ENCODE measurements at regions not wholly inside any gene's neighbourhood (a gene's known extent, or its start where the extent isn't known, plus 50 kb on each side); places are given as distances from the start of the nearest gene placed in this dataset.

DNA sequence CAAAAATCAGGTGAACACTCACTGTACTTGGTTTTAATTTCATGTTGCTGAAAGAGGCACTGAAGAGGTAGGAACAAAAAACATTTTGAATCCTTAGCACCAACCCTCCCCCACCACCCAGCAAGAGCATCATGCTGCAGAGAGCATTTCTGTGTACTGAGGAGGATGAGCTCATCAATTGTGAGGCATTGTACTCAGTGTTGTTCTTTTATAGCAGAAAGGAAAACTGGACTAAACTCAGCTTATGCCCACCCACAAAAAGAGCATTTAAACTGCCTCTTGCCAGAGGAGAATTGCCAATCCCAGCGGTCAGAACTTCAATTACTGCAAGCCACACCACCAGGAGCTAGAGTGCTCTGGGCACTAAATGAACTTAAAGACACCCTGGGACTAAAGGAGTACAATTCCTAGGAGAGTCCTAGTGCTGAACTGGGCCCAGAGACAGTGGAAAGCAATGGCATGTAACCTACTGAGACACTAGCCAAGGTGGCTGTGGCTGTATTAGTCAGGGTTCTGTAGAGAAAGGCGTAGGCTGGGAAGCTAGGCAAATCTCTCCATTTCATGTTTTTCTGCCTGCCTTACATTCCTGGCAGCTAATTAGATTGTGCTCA lies 280.7 kb upstream of the KLHL4 start:
- intact Hi-C loops (cut with DNase I): no loop called here
- no peak for DNase-seq (ENCODE audit: low spot score)

DNA sequence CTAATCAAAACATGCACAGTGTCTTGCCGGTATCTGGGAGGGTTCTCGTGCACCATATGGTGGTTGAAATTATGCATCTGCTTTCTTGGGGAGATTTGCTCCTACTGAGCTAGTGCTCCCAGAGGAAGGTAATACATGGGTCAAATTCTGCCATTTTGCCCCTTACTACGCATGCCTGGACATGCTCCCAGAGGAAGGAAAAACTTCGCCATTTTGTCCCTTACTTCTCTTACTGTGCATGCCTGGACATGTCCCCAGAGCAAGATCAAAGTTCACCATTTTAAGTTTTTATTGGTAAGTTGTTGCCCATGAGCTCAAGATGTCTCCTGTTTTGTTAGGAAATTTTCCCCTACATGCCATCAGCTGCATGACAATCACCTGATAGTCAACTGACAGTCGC lies 252.1 kb upstream of the KLHL4 start:
- intact Hi-C loops (cut with DNase I): no loop called here
- DNase-seq (ENCODE audit: low spot score): no peak

DNA sequence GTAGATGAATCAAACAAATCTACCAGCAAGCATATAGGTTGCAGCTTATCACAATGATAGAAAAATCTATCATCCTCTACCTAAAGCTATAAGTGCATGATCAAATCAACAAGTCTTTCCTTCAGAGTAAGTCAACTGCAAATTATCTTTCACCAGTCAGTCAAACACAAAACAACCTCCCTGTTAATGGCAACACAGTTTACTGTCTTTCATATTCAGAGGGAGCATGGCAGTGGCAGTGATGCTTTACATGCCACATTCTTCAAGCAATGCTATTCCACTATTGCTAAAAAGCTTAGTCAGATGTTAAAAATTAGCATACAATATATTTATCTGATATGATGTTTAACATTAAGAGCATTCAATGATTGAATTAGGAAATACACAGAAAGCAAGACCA lies 245.1 kb upstream of the KLHL4 start:
- DNase-seq (ENCODE audit: low spot score): no peak
- intact Hi-C loops (cut with DNase I): no loop called here

DNA sequence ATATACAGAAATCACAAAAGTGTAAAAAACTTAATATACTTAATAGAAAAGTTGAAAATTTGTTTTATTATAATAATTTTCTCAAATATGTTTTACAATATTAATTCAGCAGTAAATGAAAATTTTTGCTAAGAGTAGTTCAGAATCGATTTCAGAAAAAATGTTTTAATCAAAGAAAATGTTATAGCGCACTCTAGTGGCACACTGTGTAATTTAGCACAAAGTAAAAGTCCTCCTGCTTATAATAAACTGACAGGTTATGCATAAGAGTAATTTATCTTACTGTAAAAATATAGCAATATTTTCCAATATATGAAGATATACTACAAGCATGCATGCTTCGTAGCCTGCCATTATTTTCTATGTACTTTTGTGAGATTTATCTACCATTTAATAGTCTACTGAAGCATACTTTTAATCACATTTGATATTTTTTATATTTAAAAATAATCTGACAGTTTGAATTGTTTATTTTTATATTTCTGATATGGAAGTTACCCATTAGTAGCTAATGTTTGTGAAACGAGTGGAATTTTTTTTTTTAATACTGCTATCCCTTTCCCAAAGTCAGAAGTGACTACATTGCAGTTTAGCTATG lies 217.9 kb upstream of the KLHL4 start:
- DNase-seq (ENCODE audit: low spot score): no peak

DNA sequence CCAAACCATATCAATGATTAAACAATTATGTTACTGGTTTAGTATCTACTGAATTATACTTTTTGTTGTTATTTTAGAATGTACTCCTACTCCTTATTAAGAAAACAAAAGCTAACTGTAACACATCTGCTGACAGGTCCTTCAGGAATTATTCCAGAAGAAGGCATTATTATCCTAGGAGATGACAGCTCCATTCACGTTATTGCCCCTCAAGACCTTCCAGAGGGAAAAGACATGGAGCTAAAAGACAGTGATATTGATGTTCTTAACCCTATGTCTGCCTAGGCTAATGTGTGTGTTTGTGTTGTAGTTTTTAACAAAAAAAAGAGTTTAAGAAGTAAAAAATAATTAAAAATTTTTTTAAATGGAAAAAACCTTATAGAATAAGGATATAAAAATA lies 206.8 kb upstream of the KLHL4 start:
- intact Hi-C loops (cut with DNase I): no loop called here
- no peak for DNase-seq (ENCODE audit: low spot score)

More for the DNA sequence above, 217.9 kb upstream of the KLHL4 start:
- intact Hi-C loops (cut with DNase I): no loop called here

DNA sequence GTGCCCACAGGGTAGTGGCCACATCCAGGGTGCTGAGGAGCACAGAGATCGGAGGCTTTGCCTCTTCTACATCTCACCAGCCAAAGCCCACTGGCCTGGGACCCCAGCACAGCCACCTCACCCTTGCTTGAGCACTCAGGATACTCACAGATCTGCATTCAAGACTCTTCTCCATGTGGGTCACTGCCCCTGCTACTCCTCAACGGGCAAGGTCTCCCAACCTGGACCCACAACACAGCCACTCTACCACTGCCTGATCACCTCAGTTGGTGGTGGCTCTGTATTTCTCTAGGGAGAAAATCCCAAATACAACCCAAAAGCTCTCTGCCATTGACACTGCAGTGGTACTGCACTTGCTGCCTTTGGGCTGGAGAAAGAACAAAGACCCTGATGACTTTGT lies 190.3 kb upstream of the KLHL4 start:
- intact Hi-C loops (cut with DNase I): no loop called here
- DNase-seq (ENCODE audit: low spot score): no peak

DNA sequence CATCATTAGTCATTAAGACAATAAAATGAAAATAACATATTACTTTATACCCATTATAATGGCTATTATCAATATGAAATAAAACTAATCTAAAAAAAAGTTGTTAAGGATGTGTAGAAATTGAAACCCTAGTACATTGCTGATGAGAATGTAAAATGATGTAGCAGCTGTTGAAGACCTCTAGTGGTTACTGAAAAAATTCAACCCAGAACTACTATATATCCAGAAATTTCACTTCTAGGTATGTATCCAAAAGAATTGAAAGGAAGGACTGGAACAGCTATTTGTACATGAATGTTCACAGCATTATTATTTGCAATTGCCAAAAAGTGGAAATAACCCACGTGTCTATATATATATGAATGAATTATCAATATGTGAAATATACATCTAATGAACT lies 180.3 kb upstream of the KLHL4 start:
- no peak for DNase-seq (ENCODE audit: low spot score)
- intact Hi-C loops (cut with DNase I): loop anchor here (5.0 to 10.0 kb wide), 2 partner anchors 325 to 328 kb away; no protein-coding TSS in a partner anchor

DNA sequence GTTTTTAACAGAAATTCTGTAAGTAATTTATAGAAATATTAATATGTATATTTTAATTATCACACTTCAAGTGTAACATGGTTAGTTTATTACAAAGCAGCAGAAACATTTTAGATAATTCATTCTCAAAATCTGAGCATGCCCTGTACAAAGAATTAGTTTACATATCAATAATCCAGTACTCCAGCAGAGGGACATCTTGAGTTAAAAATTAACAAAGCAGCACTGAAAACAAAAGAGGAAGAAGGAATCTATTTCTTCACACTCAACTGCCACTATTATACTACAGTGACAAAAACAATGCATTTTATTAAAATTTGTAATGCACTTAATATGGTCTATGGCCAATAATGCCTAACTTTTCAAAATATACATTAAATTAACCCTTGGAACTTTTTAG lies 179.1 kb upstream of the KLHL4 start:
- no peak for DNase-seq (ENCODE audit: low spot score)
- intact Hi-C loops (cut with DNase I): loop anchor here (5.0 to 10.0 kb wide), 2 partner anchors 324 to 326 kb away; no protein-coding TSS in a partner anchor

DNA sequence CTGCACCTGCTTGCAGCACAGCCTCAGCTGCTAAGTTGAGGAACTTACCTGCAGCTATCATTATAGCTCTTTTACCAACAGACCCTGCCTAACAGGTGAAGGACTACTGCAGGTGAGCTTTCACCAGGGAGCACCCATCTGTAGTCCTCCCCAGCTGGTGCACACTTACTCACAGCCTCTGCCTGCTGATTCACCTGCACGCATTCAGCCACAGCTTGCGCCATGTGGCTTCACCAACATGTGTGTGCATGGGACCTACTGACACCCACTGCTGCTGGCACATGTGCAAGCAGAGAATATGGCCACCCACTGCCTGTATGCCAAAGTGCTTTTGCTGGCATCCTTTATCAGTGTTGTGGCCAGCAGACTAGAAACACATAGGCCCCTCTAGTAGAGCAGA lies 146.7 kb upstream of the KLHL4 start:
- DNase-seq (ENCODE audit: low spot score): no peak
- intact Hi-C loops (cut with DNase I): no loop called here

DNA sequence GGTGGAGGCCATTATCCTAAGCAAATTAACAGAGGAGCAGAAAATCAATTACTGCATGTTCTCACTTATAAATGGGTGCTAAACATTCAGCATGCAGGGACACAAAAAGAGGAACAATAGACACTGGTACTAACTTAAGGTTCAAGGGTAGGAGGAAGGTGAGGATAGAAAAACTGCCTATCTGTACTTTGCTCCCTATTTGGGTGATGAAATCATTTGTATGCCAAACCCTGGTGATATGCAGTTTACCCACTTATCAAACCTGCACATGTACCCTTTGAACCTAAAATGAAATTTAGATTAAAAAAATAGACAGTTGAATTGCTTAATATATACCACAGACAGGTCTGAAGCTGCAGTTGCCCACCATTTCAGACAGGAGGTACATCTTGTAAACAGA lies 143.3 kb upstream of the KLHL4 start:
- intact Hi-C loops (cut with DNase I): no loop called here
- DNase-seq (ENCODE audit: low spot score): no peak

DNA sequence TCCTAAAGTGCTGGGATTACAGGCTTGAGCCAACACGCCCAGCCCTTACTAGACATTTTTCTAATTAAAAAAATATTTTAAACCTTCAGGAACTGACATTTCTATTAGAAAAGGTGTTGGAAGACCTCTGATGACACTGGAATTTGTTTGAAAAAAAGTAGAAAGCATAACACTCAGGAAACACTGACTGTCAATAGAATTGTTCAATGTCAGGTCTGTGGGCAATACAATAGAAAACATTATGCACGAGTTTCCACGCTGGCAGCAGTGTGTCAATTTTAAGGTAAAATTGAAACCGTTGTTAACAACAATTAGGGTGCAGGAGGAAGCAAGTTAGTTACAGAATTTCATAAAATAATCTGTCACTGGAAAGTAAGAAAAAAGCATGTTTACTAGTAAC lies 140.7 kb upstream of the KLHL4 start:
- intact Hi-C loops (cut with DNase I): no loop called here
- no peak for DNase-seq (ENCODE audit: low spot score)

DNA sequence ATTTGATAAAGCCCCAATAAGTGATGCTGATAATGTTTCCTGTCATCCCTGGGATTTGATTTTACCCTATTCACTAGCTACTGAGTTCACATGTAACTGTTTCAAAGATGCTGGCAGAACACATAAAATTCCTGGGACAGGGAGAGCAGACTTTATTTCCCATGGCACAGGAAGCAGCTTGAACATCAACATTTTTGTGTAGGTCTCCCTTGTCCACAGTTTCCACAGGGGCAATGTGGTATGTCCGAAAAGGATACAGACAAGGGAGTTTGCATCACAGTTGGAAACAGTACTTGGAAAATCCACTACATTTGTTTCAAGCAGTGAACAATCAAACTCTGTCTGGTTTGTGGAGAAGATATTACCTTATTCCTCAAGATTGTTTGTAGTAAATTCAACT lies 129.2 kb upstream of the KLHL4 start:
- no peak for DNase-seq (ENCODE audit: low spot score)
- intact Hi-C loops (cut with DNase I): loop anchor here in 1 of 2 donors (5.0 kb wide), 1 partner anchor 1186 kb away; no protein-coding TSS in a partner anchor

DNA sequence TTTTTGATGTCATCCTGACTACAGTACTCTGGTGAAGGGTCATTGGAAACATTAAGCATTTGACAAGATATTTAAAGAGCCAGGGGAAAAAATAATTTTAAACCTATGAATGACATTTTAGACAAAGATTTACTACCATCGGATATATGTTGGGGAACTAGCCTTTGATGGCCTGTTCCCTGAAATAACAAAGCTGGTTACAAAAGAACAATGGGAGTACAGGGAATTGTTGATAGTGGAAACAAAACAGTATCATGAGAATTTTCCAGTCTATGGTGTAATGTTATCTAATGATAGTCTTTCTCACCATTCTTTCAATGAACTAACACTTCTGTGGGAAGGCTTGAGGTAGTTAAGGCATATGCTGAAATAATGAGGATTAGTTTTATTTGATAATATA lies 125.9 kb upstream of the KLHL4 start:
- DNase-seq (ENCODE audit: low spot score): no peak
- intact Hi-C loops (cut with DNase I): no loop called here

DNA sequence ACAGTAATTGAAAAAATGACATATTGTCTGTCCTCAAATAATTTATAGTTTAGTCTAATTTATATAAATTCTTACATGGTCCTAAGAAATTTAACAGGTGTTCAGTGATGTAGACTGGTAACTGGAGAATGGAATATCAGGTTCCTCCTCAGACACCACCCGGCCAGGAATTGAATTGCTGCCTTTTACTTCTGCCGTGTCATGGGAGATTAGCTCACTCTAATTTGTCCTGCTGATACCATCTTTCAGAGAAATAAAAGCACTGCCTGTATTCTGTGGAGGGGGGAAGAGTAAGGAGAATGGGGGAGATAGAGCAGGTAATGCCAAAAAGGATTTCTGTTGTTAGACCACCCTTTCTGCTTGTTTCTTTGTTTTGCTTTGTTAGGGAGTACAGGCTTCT lies 125.2 kb upstream of the KLHL4 start:
- intact Hi-C loops (cut with DNase I): no loop called here
- DNase-seq (ENCODE audit: low spot score): no peak

DNA sequence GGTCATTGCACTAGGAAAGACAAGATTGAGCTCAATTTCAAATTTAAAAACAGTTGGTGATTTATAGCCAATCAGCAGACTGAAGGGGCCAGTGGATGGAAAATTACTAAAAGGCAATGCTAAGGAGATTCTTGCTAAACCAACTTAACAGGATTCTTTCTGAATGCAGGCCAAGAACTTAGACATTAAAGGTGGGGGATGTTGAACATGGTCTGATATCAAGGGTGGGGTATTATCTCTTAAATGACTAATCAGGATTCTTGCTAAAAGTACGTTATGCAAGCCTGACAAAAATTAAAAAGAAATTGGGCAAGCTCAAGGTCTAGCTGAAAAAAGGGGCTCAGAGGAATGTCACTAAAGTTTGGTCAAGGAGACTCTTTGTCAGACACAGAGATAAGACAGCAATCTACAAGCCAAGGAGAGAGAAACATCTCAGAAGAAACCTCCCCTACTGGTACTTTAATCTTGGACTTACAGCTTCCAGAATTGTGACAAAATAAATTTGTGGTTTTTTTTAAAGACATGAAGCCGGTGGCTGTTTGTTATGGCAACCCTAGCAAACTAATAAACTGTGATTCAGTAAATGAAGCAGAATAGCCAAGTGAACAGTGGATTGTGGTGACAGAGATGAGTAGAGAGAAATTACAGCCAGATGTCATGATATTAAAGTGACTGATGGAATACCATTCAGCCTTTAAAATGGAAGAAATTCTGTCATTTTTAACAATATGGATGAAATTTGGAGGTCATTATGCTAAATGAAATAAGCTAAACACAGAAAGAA lies 120.3 kb upstream of the KLHL4 start:
- intact Hi-C loops (cut with DNase I): loop anchor here in 1 of 2 donors (2.0 kb wide), 1 partner anchor 72 kb away; no protein-coding TSS in a partner anchor
- DNase-seq (ENCODE audit: low spot score): no peak

DNA sequence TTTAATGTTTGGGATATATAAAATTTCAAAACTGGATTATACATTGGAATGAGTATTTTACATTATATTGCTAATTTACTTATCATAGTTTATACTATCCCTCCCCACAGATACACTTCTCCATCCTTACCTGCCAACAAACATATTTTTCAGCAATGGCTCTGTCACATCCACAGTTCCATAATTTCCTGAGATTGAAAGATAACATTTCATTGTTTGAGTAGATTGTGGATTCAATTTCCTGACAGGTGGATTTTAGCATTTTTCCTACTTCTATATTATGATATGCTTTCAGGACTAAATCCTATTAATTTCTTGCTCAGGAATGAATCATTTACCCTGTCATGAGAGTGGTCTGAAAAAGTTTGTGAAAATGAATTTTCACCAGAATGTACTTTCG lies 115.3 kb upstream of the KLHL4 start:
- no peak for DNase-seq (ENCODE audit: low spot score)
- intact Hi-C loops (cut with DNase I): no loop called here

DNA sequence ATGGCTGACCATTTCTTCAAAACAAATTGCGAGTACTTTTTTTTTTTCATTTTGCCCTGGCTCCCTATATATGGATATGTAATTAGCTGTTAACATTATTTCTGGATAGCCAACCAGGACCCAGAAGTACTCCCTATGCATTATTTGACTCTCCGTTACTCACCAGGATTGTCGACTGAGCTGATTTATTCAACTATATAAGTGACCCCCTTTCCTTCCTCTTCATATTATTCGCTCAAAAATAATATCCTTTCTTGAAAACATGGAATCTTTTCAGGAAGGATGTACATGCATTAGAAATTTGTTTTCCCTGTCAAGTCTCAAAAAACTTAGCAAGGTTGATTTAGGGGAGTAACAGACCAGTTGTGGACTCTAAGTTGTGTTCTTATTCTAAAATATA lies 114.1 kb upstream of the KLHL4 start:
- DNase-seq (ENCODE audit: low spot score): no peak
- intact Hi-C loops (cut with DNase I): no loop called here

DNA sequence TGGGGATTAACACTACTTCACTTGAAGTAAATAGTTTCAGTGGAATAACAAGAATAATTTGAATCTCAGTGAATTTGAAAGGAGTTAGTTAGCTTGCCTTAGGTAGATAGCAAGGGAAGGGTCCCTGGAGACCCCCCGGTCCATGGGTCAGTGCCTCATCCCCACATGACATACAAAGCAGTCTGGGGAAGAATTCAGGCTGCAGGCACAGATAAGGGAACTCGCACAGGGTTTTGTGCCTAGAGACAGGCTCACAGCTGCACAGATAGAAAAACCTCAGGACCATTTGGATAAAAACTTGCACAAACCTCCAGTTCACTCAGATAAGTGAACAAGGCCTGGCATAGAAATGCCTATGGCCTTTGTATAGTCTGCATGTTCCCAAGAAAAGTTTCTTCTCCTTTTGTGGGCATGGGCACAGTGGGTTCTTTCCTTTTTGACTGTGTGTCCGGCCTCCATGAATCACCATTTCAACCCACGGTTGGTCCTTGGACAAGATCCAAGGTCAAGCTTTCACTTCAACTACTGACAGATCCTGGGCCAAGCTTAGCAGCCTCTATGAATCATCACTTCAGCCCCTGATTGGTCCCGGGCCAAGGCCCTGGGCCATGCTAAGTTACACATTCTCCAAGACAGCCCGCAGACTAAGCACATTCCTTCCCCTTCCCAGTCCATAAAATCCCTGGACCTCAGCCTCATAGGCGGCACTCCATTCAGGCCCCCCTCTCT lies 108.3 kb upstream of the KLHL4 start:
- intact Hi-C loops (cut with DNase I): no loop called here
- peak; percentile 84 for DNase-seq (ENCODE audit: low spot score)

DNA sequence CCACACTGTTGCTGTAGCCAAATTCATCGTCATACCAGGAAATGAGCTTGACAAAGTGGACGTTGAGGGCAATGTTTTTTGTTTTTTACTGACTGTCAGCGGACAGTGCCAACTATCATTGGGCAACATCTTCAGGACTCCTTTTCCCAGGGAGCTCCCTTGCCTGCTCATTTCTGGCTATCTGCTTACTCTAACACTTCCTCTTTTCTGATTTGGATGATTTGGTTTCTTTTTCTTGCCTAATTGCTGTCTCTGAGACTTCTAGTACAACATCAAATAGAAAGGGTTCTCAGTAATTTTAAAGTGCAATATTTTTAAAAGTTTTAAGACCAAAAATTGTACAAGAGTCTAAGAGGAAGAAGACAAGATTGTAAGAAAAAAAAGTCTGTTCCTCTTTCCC lies 92.0 kb upstream of the KLHL4 start:
- intact Hi-C loops (cut with DNase I): no loop called here
- no peak for DNase-seq (ENCODE audit: low spot score)

DNA sequence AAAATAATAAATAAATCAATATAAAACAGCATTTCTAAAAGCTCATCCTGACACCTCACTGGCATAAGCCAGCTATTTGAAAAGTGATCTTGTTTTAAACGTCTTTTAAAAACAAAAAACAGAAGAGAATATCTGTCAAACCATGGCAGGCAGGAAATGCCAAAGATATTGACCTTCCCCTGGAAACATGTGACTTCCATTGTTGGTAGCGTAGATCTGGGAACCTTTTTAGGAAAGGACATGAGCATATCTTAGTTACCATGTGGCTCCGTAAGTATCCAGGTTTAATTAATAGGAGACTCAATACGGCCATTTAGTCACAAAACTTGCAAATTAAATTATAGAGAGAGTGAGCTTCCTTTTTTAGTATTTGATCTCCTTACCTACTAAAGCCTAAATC lies 83.0 kb upstream of the KLHL4 start:
- intact Hi-C loops (cut with DNase I): no loop called here

More for the DNA sequence above, 83.0 kb upstream of the KLHL4 start:
- no peak for DNase-seq (ENCODE audit: low spot score)
